HG03354 (cell line): ENCODE measurements at regions not wholly inside any gene's neighbourhood (a gene's known extent, or its start where the extent isn't known, plus 50 kb on each side); places are given as distances from the start of the nearest gene placed in this dataset.

Experiments used
- ATAC-seq: cut with Tn5 transposase; IDR thresholded peaks from one replicate; pipeline ENCODE4 v1.9.1; 2021; ENCODE audit warnings: mild to moderate bottlenecking; ENCODE audit not compliant: unreplicated experiment, poor library complexity, severe bottlenecking

DNA sequence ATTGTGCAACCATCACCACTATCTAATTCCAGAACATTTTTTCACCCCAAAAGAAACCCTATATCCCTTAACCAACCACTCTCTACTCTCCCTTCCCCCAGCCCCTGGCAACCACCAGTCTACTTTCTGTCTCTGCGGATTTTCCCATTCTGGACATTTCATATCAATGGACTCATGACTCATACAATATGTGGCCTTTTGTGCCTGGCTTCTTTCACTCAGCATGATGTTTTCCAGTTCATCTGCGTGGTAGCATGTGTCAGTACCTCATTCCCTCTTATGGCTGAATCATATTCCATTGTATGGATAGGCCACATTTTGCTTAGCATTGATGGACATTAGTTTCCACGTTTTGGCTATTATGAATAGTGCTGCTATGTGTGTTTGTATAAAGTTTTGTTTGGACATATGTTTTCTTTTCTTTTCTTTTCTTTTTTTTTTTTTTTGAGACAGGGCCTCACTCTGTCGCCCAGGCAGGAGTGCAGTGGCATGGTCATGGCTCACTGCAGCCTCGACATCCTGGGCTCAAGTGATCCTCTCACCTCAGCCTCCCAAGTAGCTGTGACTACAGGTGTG, 335.4 kb downstream of the BCOR start:
- ATAC-seq: no peak

DNA sequence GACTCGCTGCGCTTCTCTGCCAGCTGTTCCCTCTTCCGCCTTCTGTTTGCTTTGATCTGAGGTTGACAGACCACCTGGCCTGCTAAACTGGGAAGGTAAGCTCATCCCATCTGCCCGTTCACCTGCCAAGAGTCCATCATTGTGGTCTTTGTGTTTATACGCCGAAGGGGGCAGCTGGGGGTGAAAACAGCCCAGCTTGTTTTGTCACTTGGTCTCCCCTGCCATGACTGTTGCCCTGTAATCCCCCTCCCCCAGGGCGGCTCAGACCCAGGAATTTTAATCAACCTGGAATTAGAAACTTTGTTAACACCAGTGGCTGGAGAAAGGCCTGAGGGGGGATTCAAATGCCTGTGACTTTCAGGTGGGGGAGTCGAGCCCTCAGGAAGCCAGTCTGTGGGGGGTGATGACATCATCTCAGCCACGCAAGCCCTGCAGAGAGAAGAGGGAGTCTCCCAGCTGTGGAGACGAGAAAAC, 333.3 kb downstream of the BCOR start:
- ATAC-seq: no peak

DNA sequence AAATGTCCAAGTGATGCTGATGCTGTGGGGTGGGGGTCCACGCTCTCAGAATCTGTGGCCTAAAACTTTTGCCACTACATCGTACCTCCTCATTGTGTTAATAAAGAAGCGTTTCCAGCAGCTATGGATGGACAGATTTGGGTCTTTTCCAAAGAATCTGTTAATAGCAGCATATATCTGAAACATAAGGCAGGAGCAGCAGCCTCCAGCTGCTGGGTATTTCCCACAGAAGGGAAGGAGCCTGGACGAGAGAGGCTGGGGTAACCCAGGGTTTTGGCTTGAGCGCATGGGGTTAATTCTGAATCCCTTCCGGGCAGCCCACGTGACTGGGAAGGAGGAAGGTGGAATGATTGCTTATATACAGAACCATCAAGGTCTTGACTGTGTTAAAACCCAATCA, 332.4 kb downstream of the BCOR start:
- ATAC-seq: no peak

DNA sequence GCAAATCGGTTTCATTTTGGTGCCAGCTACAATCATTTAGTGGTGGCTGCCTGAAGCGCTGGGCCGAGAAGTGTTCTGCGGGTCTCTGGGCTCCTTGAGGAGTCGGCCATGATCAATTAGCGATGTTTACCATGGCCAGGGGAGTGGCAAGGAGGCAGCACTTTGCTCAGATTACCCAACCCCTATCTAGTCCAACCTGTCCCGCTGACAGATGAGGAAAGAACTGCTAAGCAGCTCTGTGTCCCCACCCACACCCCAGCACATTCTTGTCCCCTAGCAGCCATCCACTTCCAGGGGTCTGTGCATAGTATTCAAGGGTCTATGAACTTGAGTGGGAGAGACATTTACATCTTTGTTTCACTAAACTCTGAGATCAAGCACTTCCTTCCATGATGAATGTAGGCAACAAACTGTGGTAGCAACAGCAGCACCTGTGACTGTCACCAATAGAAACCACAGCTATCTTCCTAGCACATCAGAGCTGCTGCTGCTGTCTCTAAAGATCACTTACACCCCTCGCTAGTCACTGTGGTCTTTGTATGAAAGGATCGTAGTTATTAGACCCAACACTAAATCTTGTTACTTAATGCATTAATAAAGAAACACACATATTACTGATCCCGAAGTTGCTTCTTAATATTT, 331.6 kb downstream of the BCOR start:
- no peak for ATAC-seq

DNA sequence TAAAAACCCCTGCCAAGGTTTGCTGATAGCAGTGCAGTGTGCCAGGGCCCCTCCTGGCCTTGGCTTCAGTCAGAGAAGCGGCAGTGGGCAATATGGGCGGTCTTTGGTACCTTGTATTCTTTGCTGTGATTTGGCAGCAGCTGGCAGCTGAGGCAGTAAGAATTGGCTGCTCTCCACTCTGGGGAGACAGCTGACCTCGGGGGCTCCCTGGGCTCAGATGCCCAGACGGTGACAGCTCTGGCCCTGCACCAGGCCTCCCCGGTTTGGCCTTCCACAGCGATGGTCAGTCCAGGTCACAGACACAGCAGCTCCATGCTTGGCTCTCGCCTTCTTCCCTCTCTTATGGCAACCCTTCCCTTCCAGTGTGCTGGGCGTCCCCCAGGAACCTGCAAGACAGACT, 330.9 kb downstream of the BCOR start:
- no peak for ATAC-seq

DNA sequence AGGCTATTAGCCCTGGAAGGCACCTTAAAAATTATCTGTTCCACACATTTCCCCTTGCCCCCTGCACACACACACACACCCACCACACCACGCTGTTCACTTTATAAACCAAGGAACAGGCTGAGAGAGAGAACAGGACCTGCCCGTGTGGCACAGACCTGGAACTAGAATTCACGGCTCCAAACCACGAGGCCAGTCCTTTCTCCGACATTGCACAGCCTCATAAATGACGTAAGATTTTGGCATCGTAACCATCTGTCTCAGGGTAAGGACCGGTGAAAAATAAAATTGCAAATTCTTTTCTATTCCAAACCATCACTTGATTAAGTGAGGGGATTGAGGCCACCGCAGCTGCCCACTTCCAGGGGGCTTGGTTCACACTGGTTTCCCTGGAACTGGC, 330.3 kb downstream of the BCOR start:
- no peak for ATAC-seq

DNA sequence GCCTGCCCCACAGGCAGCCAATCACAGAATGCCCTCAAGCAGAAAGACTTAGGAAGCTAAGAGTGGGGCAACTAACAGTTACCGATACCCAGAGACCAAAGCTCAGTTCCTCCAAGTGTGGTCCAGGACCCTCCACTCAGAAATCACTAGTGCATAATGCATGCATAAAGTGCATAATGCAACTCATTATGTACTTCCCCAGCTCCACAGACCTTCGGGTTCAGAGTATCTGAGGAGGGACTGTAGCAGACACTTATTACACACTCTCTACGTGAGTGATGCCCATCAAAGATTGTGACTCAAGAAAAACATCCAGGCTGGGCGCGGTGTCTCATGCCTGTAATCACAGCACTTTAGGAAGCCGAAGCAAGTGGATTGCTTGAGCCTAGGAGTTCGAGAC, 328.0 kb downstream of the BCOR start:
- no peak for ATAC-seq

DNA sequence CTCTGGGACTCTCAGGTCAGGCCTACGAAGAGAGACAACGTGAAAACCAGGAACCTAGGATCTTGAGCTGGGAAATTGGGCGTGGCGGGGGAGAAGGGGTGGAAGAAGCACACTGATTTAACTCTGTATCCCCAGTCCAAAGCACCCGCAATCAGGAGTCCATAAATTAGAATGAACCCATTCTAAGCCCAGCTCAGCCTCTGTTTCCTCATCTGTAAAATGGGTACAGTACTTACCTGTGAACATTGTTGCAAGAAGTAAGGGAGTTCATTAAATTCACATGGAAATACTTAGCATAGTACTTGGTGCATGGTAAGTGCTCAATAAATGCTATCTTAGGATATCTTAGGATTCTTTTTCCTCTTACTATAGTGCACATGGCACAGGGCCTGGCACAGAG, 326.7 kb downstream of the BCOR start:
- ATAC-seq: no peak

DNA sequence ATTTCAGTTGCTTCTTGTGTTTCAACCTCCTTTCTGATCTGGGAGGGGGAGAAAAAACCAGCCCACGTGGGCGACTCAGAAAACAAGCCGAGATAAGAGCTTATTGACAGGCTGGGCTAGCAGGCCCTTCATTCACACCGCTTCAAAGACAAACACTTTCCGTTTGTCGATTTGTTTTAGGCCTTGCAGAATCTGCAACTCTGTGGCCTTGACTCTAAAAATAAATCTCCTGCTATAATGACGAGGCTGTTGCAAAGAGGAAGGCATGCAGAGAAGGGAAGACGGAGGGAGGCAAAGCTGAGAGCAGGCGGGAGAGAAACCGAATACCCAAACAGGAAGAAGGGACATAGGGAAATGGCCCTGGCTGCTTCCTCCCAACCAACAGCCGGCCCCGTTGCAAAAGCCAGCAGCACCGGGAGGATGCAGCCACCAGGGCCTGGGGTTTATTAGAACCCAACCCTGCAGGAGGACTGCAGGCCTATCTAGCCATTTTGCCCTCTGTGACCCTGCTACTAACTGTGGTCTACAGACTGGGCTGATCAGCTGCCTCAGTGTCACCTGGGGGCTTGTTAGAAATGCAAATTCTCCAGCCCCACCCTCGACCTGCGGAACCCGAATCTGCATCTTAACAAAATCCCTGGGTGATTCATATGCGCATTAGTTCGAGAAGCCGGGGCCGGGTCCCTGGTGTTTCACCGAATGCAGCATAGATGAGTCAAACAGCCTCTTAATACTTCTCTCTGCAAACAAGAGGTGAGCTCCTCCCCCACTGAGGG, 325.5 kb downstream of the BCOR start:
- no peak for ATAC-seq

DNA sequence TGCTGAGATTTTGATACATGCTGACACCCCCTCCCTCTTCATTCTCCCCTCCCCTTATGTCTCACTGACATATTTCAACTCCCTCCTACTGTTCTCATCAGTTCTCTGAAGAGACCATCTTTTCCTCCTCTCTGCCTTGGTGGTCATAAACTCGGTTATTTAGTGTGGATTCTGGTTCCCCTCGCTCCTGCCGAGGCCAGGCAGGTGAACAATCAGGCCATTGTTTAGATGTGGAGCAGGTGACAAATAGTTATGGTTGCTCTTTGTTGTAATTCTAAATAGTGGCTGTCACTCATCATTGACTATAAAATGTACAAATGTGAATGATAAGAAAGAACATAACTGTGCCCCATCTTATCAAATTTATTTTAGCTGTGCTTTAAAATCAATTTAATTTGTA, 324.6 kb downstream of the BCOR start:
- ATAC-seq: no peak

DNA sequence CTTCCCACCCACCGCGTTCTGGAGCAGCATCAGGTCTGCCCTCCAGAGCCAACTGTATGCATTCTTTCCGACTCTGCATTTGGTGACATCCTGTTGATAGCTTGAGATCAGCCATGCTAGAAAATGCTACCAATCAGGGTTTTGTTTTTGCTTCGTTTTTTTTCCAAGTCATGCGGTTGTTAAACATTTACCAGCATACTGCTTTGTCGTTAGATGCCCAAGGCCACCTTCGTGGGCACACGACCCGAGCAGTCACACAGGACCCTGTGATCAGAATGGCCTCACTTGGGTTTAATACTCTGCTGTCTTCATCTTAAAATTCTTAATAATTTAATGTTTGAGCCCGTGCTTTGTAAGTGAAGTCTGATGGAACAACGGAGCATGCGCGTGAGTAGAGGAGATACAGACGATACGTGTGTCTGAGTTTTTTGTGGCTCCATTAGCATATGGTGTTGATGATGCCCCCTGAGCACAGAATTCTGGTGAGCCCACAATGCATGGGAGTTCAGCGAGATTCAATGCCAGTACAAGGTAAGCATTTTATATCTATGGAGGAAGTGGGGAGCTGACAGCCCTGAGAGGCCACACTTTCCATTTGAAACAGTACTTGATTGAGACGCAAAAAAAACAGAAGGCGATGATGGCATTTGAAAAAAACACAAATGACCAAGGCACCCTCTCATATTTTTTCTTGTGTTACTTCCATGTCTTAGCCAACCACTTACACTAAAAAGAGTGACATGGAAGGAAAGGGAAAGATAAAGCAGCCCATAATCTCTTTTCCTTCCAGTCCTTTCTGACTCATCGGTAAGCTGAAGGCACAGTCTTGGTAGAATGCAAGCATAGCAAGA, 323.6 kb downstream of the BCOR start:
- no peak for ATAC-seq

DNA sequence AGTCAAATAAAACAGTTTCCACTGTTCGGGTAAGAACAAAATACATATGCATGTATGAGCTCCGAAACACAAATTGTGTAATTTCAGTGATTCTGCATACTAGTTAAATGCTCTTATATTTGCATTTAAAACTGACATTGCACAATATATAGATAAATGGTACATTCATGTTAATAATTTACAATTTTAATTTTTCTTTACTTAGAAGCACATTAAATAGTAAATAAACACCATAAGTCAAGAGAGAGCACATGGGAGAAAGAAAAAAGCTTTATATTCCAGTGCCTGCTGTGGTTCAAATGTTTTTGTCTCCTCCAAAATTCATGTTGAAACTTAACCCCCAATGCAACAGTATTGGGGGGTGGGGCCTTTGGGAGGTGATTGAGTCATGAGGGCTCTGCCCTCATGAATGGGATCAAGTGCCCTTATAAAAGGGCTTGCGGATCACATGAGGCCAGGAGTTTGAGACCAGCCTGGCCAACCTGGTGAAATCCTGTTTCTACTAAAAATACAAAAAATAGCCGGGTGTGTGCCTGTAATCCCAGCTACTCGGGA, 322.9 kb downstream of the BCOR start:
- ATAC-seq: no peak

DNA sequence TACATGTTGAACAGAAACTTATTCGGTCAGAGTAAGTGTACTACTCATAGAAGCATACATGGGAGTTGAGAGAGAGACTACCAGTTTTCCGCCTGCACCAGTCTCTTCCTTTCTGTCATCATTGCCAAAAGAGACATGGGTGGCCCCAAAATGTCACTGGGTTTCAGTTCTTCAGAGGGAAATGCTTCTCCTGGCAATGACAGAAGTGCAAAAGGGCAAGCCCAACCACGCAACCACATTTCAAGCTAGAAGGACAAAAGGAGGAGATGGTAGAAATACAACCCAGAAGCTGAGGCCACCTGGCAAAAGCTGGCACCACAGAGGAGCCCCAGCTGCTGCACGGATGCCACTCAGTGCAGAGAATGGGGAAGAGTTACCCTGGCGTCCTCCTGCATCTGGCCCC, 320.1 kb downstream of the BCOR start:
- ATAC-seq: no peak

DNA sequence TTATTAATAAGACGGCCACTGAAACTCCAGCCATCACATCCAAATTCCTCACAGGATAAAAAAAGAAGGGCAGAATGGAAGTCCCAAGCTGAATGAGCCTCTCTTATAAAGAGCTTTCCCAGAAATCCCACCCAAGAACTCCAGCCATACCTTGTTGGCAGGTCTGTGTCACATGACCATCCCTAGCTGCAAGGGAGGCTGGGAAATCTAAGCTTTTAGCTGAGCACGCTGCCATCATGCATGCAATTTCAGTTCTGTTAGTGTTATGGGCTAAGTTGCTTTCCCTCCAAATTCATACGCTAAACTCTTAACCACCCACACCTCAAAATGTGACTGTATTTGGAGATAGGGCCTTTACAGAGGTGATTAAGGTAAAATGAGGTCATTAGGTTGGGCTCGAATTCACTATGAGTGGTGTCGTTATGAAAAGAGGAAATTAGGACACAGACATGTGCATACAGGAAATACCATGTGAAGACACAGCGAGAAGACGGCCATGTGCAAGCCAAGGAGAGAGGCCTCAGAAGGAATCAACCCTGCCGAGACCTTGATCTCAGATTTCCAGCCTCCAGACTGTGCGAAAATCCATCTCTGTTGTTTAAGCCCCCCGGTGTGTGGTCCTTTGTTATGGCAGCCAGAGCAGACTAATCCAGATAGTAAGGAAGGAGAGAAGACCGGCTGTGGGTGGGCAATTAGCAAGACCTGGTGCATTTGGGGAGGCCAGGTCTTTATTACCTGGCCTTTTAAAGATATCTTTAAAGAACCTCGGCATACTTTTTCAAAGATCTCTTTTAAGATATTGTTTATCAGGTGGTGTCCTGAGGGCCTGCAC, 317.6 kb downstream of the BCOR start:
- ATAC-seq: no peak

DNA sequence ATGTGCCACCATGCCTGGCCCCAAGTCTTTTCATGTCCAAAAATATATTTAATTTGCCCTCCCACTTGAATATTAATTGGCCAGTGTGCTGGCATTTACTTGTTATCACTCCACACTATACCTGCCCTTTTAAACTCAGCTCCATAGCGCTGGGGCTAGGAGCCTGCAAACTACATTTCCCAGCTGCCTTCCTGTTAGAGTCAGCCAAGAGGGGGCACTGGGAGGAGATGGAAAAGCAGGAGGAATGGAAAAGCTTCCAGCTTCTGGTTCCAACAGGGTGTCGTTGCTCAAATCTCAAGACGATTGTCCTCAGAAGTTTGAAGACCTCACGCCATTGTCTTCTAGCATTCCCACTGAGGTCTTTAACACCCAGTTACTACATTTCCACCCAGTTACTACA, 315.5 kb downstream of the BCOR start:
- no peak for ATAC-seq

DNA sequence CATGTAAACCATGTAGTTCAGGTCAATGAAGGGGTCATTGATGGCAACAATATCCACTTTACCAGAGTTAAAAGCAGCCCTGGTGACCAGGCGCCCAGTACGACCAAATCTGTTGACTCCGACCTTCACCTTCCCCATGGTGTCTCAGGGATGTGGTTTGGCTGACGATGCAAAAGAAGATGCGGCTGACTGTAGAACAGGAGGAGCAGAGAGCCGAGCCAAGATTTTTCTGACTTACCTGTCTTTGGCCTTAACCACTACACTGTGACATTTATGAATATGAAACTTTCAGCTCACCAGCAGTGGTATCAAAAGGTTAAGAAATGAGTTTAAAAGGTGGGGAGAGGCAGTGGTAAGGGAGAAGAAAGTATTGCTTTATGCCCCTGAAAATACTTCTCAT, 309.8 kb downstream of the BCOR start:
- ATAC-seq: no peak

DNA sequence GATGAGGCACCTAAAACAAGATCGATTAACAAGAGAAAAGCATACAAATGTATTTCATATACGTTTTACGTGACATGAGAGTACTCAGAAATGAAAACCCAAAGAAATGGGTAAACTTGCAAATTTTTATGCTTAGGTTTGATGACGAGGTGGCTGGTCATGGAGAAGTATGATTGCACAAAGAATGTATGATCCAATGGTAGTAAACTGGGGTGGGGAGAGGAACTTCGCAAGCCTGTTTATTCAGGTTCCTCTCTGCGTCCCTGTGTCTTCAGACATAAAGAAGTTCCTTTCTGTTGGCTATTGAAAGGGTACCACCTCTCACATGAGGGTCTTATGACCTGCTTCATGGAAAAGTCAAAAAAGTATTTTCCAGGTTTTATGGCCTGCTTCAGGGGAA, 309.2 kb downstream of the BCOR start:
- ATAC-seq: no peak

DNA sequence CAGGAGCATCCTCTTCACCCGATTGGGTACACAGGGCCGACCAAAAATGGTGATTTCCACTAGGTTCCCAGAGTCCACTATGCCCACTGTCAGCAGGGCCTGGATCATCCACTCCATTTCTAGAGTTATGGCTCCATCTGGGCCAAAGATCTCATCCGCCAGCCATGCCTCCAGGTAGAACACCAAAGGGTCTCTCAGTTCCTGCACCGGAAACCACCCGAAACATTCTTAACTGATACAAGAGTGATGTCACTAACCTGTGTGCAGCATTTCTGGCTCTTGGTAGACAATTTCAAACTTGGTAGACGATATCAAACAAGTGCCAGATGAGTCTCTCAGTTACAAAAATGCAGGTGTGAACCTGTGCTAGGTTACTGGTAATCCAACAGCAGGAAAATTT, 306.1 kb downstream of the BCOR start:
- ATAC-seq: no peak

DNA sequence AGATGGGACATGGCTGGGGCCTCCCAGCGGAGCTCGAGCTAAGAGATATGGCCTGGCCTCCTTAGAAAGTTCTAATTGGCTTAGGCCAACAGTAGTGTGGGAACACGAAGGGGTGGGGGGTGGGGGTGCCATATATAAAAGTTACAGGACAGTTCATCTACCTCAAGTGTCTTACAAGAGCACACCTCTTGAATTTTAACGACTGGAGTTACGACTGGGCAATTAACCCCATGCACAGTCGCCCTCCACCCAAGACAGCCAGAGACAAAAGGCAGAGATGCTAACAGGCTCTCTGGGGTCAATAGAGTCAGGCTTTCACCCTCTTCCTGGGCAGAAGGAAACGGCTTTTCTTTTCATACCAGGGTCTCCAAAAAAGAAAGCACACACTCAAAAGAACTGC, 302.2 kb downstream of the BCOR start:
- ATAC-seq: no peak
